Sigmoid colon (tissue), 4 donors: ENCODE measurements at regions not wholly inside any gene's neighbourhood (a gene's known extent, or its start where the extent isn't known, plus 50 kb on each side); places are given as distances from the start of the nearest gene placed in this dataset.

Experiments
- CTCF ChIP-seq, 4 experiments: fragments of 450-650 bp in 3 of 4; fragments of 200-600 bp in 1 of 4; IDR thresholded peaks; one replicate each; pipeline ENCODE4 v1.5.1; 2016 to 2019; ENCODE audit warnings: antibody characterized with exemption in 4 of 4, mild to moderate bottlenecking in 3 of 4, moderate library complexity in 2 of 4
- EP300 ChIP-seq, 4 donors: sonication (generic); formaldehyde crosslinking; IDR thresholded peaks; one replicate each; pipeline ENCODE4 v1.6.1; 2017; ENCODE audit warnings: antibody characterized with exemption in 4 of 4
- POLR2A ChIP-seq, 2 donors: fragments of 450-650 bp; IDR thresholded peaks; one replicate each; pipeline ENCODE4 v1.6.1; 2016; ENCODE audit warnings: antibody characterized with exemption in 2 of 2, mild to moderate bottlenecking in 2 of 2, moderate library complexity in 2 of 2

- TF ChIP-seq CTCF (IDR thresholded peaks at IDR 0.05) (no peak), POLR2A (IDR thresholded peaks at IDR 0.05) (no peak), EP300 (IDR thresholded peaks at IDR 0.05) (no peak)
Observed at GRCh38 chrY:7962350-7962749, 1050.8 kb upstream of the AMELY start.
